ENCODE measurements at regions not wholly inside any gene's neighbourhood (a gene's known extent, or its start where the extent isn't known, plus 50 kb on each side); places are given as distances from the start of the nearest gene placed in this dataset.

DNA sequence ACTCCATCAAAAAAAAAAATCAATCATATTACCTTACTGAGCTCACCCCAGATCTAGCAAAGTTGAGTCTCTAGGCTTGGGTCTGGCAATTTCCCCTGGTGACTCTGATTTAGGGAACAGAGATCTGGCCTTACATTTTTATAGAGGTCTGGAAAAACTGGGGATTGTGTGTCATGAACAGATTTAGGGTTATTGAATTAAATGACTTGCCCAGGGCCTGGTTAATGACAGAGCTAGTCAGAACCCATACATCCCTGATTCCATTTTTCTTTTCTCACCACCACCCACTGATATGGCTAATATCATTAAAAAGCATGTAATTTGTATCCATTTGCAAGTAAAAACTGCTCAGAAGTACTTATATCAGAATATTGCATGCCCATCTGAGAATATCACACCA, 163.4 kb upstream of the OGFRL1 start:
- no peak for DNase-seq

DNA sequence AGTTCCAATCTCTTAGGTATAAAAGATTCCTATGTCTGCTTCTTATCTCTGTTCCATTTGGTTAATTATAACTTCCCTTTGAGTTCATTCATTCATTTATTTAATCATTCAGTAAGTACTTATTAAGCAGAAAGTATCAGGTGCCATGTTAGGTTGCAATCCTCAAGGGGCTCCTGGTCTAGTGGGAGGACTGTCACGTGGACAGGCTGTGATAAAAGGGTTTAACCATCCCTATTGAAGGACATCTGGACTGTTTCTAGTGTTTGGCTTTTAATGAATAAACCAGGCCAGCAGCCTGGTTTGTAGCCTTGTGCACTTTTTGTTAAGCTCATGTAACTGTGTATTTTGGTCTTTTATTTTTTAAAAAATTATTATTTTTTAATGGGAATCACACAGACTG, 162.1 kb upstream of the OGFRL1 start:
- no peak for DNase-seq

- no peak for DNase-seq
Measured at GRCh38 chr6:71127374-71127773, 161.2 kb upstream of the OGFRL1 start.

GRCh38 chr6:71130277-71130676, 158.3 kb upstream of the OGFRL1 start:
- no peak for DNase-seq

DNA sequence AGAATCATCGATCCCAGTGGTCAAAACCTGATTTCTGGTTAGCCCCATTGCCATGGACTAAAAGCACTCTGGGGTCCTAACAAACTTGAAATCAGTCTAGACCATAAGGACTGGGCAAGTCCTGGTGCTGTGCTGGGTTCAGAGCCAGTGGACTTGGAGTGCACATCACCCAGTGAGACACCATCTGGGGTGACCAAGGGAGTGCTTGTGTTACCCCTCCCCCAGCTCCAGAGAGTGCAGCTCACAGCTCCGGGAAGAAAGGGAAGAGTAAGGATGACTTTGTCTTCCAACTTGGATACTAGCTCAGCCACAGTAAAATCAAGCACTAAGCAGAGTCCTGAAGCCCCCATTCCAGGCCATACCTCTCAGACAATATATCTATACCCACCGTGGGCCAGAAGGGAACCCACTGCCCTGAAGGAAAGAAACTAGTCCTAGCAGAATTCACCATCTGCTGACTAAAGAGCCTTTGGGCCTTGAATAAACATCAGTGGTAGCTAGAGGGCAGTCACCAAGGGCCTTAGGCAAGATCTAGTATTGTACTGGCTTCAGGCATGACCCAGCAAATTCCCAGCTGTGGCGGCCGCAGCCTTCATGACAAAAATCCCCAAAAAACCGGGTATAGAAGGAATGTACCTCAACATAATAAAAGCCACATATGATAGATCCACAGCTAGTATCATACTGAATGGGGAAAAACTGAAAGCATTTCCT, 153.5 kb upstream of the OGFRL1 start:
- no peak for DNase-seq

GRCh38 chr6:71137973-71138372, 150.6 kb upstream of the OGFRL1 start:
- no peak for DNase-seq

GRCh38 chr6:71138376-71138775, 150.2 kb upstream of the OGFRL1 start:
- no peak for DNase-seq

DNA sequence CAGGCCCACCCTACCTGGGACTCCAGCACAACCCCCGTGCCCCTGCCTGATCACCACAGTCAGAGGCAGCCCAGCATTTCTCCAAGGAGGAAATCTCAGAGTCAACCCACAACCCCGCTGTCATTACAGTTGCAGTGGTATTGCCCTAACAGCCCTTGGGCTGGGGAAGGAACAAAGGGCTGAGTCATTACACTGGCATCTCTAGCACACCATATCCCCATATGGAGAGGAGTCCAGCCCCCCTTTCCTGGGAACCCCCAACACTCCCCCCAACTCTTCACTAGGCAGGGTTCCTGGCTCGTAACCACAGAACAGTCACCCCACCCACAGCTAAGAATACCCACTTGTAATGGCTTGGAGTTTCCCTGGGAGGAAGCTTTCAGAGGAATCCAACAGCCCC, 149.4 kb upstream of the OGFRL1 start:
- no peak for DNase-seq

DNA sequence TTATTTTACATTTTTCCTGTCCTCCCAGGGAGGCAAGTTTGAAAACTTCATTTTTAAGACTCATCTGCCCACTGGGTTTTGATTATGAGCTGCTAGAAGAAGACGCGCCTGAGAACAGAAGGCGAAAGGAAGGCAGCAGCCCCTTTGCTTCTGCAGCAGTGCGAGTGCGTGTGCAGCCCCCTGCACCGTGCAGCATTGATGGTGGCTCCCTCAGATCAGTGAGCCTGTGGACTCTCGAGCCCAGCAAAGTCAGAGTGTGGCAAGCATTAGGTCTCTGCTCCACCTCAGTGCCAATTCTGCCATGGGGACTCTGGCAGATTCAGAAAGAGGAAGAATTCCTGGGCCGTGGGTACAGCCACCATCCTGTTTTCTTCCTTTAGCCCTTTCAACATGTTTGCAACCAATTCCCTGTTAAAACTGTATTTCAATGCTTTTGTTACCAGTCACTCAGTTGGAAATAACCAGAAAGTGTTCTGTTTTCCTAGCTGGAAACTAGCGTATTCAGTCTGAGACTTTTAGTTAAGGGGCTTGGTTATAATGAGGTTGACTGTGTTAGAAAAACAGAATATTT, 134.8 kb upstream of the OGFRL1 start:
- DNase-seq, result no peak

DNA sequence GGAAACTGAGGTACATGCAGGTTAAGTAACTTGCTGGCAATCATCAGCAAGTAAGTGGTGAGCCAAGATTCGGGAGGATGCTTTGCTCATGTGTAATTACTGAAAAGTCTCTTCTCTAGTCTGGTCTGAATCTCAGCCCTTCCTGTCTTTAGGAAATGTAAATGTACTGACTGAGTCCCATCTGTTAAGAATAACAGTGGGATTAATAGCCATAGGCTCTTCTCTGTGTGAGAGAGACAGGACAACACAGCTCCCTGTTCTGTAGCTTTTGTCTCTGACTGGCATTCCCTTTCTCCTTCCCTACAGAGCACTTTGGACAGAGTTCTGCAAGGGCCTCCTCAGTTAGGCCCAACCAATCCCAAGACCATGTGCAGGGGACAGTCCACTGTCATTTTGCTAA, 131.3 kb upstream of the OGFRL1 start:
- no peak for DNase-seq

GRCh38 chr6:71164890-71165289, 123.7 kb upstream of the OGFRL1 start:
- DNase-seq, result no peak

DNA sequence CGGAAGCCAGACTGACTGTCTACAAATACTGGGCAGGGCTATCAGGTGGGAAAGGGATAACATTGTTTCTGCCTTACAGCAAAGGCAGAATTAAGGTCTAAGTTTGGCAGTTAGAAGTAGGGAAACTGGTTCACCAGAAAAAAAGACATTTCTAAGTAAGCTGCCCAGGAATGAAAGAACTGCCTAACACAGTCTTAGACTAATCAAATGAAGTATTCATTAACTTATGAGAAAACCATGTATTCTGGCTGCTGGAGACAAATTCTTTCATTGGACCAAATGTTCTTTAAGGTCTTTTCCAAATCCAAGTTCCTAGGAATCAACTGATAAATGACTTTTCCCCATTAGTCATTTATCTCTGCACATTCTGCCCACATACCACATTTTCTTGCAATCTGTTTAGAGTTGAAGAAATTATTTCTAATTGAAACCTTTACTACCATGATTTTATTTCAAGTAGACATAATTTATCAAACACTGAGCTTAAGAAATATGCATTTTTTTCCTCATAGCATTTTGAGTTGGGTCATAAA, 120.3 kb upstream of the OGFRL1 start:
- DNase-seq, result no peak

DNA sequence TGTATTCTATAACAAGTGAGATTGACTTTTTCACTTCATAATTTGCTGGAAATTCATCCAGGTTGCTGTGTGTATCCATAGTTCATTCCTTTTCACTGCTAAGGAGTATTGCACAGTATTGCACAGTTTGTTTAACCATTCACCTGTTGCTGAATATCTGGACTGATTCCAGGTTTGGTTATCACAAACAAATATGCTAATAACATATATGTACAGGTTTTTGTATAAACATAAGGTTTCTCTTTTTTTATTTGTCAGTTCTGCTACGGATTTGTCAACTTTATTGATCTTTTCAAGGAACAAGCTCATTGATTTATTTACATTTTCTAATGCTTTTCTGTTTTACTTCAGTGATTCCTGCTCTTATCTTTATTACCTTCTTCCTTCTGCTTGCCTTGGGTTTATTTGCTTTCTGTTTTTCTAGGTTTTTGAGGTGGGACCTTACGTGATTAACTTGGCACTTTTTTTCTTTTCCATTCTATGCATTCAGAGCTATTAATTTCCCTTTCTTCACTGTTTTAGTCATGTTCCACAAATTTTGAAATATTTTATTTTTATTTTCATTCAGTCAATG, 117.0 kb upstream of the OGFRL1 start:
- DNase-seq, result no peak

DNA sequence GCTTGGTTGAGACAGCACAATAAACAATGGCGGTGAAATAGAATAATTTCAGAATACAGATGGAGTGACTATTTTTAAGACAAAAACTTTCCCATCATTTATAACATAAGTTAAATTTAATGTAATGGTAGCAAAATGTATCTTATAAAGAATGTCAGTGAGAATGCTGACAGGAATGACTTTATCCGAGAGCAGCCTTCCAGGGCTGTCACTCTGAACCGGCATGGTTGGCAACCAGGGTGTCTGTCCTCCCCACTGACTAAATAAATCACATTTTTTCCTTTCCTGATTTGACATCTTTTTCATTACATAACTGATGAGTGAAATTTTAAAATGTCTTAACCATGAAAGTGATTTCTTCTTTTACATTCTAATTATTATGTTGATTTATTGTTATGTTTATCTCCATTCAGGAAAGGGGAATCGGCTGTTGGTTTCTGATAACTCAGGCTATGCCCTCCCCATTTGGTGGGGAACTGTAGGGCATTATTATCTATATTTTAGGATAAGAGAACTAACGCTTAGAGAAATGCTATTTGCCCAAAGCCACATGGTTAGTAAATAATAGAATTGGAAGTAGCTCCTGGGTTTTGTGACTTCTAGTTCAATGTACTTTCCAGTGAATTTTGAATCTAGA, 109.2 kb upstream of the OGFRL1 start:
- no peak for DNase-seq

- no peak for DNase-seq
Measured at GRCh38 chr6:71181565-71181964, 107.0 kb upstream of the OGFRL1 start.

- DNase-seq, result no peak
Measured at GRCh38 chr6:71187141-71187540, 101.5 kb upstream of the OGFRL1 start.

GRCh38 chr6:71190809-71191208, 97.8 kb upstream of the OGFRL1 start:
- peak; percentile 62 for DNase-seq

DNA sequence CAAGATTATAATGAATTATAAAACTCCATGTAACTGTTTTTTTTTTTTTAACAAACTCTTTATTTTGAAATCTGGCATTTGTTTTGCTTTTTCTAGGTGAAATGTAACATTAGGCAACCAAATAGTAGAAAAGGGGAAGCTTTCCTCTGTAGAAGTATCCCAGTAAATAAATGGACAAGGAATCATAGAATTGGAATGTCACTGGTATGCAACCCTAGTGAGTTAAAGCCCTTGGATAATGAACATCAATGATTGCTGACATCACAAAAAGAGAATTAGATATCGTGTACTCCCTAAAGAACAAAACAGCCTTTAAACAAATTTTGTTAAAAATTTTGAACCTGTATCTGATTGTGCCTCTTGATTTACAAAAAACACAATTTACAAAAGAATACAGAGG, 93.9 kb upstream of the OGFRL1 start:
- no peak for DNase-seq

DNA sequence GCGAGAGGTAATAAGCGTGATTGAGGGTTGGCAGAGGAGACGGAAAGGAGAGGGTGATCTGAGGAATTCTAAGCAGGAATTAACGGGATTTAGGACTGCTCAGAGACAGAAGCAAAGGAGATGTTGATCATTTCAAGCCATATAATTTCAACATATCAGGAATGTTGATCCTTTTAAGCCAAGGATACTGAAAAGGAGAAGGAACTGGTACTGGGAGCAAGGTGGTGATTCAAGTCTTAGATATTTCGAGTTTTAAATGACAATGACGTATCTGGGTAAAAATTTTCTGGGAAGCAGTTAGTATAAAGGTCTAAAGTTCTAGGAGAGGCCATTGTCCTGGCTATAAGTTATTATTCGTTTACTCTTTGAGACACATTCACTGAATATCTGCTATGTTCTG, 91.3 kb upstream of the OGFRL1 start:
- no peak for DNase-seq

DNA sequence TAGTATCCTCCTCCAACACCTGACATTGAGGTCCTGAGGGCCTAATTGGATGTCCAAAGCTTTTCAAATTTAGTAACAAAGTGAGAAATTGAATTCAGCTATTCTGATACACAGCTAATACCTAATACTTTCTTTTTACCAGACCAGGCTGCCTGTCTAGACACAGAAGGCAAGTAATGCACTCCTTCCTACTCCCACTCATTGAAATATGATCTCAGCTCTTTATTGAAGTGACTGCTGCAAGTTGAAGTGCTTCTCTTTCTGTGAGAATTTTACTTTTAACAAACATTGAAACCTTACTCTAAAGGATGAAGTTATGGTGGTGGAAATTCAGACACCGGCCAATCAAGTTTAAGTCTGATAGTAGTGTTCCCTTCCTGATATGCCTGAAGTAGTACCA, 90.8 kb upstream of the OGFRL1 start:
- no peak for DNase-seq

GRCh38 chr6:71198908-71199307, 89.7 kb upstream of the OGFRL1 start:
- no peak for DNase-seq

- DNase-seq, result no peak
Measured at GRCh38 chr6:71199736-71200135, 88.9 kb upstream of the OGFRL1 start.

DNA sequence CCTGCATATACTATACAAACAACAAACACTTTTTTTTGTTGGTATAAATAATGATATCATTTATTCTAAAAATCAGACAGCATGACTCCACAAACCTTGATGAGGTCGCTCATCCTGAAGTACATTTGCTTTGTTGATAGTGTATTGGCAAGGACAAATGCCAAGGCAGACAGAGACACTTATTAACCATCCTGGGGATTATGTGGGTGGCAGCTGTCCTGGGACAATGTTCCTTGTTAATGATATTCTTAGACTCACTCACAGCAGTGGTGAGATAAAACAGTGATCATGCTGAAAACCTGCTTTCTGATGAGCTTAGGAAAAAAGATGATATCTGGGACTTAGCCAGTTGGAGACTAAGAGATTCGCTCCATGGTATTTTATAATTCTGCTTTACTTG, 85.4 kb upstream of the OGFRL1 start:
- DNase-seq, result no peak

DNA sequence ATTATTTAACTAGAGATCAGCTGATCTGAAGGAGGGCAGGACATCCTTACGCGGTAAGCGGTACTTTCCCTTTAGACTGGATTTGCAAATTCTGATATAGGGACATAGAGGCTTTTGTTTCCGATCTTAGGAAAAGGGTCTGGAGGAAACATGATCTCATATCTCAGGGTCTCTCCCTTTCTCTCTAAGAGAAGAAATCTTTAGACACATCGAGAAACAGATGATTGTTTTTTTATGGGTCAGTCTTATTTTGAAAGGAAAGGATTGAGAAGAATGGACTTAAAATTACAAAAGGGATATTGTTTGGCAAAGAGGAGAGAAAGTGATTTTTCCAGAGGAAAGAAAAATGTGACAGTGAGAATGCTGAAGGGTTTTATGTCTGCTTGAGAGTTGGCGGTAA, 83.9 kb upstream of the OGFRL1 start:
- DNase-seq, result no peak

Data from NCI-H1694 (cell line).